ENCODE measurements at regions not wholly inside any gene's neighbourhood (a gene's known extent, or its start where the extent isn't known, plus 50 kb on each side); places are given as distances from the start of the nearest gene placed in this dataset.

DNA sequence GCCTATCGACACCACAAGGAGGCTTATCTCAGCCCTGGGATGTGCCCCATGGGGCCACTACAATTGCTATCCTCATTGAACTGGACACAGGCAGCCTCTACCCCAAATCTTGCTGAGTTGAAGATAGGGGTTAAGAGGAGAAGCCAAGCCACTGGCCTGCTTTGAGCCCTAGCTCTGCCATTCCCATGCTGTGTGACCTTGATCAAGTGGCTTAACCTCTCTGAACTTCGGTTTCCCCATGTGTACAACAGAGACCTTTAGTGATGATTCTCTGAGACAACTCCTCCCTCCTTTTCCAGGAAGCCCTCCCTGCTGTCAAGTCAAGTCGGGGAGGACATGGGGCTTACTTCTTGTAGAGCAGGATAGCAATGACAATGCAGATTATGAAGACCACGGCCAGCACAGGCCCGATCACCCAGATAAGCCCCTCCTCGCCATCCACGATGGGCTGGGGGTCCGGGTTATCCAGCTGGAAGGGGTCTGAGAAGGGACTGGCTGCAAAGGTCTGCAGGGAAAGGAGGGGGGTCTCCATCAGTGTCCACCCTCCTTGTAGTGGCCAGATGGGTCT, 121.6 kb downstream of the PTPRS start:
- peaks cover 77% of the 10 kb centered on the region for H3K36me3 ChIP-seq (ENCODE audit: control insufficient read depth, insufficient read depth, low read length)
- H3K4me3 Mint-ChIP-seq, result no peak overlapping the region
- 95% methylated on average over 5 to 8 of the region's 8 CpGs for WGBS, 2 experiments (ENCODE audit: insufficient coverage in 1 of 2, insufficient read length in 1 of 2)

DNA sequence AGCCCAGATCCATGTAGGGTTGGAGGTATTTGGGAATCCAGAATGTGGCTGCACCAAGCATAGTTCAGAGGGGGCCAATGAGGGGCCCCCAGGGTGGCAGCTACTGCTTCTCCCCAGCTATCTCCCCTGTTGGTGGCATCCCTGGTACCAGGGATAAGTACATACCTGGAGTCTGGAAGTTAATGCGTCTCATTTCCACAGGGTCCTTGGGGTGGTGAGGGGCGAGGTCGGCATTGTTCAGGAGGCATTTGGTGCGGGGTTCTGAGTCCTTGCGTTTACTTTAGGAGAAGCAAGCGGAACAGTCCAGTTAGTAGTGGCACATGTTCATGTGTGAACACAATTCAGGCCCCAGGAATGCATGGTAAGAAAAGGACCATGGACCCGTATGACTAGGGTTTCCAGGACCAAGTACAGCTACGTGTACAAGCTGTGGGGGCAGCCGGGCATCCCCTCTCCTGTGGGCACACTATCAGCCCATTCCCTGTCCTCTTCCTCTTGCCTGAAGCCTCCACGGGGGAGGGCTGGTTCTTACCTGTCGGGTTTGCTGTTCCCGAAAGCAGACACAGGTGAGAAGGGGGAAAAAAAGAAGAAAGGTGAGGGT, 122.3 kb downstream of the PTPRS start:
- Histone ChIP-seq H3K36me3 (ENCODE audit: control insufficient read depth, insufficient read depth, low read length) (peaks cover 84% of the 10 kb centered on the region), H3K27ac (ENCODE audit: low read depth, low read length) (no peak overlapping the region), H3K27me3 (ENCODE audit: control insufficient read depth, insufficient read depth, low read length, poor library complexity, severe bottlenecking) (no peaks in the 10 kb centered on the region), H3K9ac (ENCODE audit: extremely low read depth, low read length, poor library complexity, severe bottlenecking) (no peak overlapping the region), H3K9me3 (ENCODE audit: control insufficient read depth, low read length) (no peaks in the 10 kb centered on the region), H3K4me3 (ENCODE audit: low read length) (no peak overlapping the region), H3K4me1 (ENCODE audit: control insufficient read depth, insufficient read depth, low read length) (no peaks in the 10 kb centered on the region)
- H3K9me3 Mint-ChIP-seq, result peaks cover 3% of the 10 kb centered on the region
- no peaks in the 10 kb centered on the region for H3K27me3 Mint-ChIP-seq (ENCODE audit: insufficient read depth)
- H3K36me3 Mint-ChIP-seq (ENCODE audit: low read depth), result peaks cover 88% of the 10 kb centered on the region
- TF ChIP-seq, protein P1, sequence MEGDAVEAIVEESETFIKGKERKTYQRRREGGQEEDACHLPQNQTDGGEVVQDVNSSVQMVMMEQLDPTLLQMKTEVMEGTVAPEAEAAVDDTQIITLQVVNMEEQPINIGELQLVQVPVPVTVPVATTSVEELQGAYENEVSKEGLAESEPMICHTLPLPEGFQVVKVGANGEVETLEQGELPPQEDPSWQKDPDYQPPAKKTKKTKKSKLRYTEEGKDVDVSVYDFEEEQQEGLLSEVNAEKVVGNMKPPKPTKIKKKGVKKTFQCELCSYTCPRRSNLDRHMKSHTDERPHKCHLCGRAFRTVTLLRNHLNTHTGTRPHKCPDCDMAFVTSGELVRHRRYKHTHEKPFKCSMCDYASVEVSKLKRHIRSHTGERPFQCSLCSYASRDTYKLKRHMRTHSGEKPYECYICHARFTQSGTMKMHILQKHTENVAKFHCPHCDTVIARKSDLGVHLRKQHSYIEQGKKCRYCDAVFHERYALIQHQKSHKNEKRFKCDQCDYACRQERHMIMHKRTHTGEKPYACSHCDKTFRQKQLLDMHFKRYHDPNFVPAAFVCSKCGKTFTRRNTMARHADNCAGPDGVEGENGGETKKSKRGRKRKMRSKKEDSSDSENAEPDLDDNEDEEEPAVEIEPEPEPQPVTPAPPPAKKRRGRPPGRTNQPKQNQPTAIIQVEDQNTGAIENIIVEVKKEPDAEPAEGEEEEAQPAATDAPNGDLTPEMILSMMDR (conservative IDR thresholded peaks at IDR 0.05), result no peak
- H3K27ac Mint-ChIP-seq, result no peak overlapping the region
- no peak for DNase-seq
- no peak overlapping the region for H3K4me3 Mint-ChIP-seq
- no peaks in the 10 kb centered on the region for H3K4me1 Mint-ChIP-seq
- WGBS, 2 experiments (ENCODE audit: insufficient coverage in 1 of 2, insufficient read length in 1 of 2), result 95 to 99% methylated on average over 10 to 12 of the region's 12 CpGs

More for the DNA sequence above, 121.6 kb downstream of the PTPRS start:
- no peaks in the 10 kb centered on the region for H3K9me3 ChIP-seq (ENCODE audit: control insufficient read depth, low read length)
- H3K27ac ChIP-seq (ENCODE audit: low read depth, low read length), result no peak overlapping the region
- no peaks in the 10 kb centered on the region for H3K4me1 Mint-ChIP-seq
- H3K27me3 Mint-ChIP-seq (ENCODE audit: insufficient read depth), result no peaks in the 10 kb centered on the region
- no peak overlapping the region for H3K4me3 ChIP-seq (ENCODE audit: low read length)
- H3K9ac ChIP-seq (ENCODE audit: extremely low read depth, low read length, poor library complexity, severe bottlenecking), result no peak overlapping the region
- H3K27me3 ChIP-seq (ENCODE audit: control insufficient read depth, insufficient read depth, low read length, poor library complexity, severe bottlenecking), result no peaks in the 10 kb centered on the region
- no peaks in the 10 kb centered on the region for H3K4me1 ChIP-seq (ENCODE audit: control insufficient read depth, insufficient read depth, low read length)
- H3K36me3 Mint-ChIP-seq (ENCODE audit: low read depth), result peaks cover 83% of the 10 kb centered on the region
- H3K9me3 Mint-ChIP-seq, result peaks cover 3% of the 10 kb centered on the region
- TF ChIP-seq, protein P1 (conservative IDR thresholded peaks at IDR 0.05), result no peak
- H3K27ac Mint-ChIP-seq, result peak overlapping the region; percentile 67
- DNase-seq, result no peak

DNA sequence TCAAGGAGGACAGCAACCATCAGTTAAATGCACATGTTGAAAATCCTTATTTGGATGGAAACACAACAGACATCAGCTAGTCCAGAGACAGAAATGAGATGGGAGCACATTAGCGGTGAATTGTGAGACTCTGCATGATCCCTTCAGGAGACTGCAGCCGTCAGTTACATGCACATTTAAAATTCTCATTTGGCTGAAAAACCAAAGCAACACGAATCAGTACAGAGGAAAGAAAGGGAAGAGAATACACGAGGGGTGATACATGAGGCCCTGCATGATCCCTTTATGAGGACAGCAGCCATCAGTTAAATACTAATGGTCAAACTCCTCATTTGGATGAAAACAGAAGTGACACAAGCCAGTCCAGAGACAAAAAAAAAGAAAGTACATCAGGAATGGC, 123.4 kb downstream of the PTPRS start:
- TF ChIP-seq, protein P1 (conservative IDR thresholded peaks at IDR 0.05), result no peak
- no peak overlapping the region for H3K4me3 Mint-ChIP-seq
- DNase-seq, result no peak
- no peaks in the 10 kb centered on the region for H3K9me3 ChIP-seq (ENCODE audit: control insufficient read depth, low read length)
- H3K27ac Mint-ChIP-seq, result no peak overlapping the region
- H3K36me3 Mint-ChIP-seq (ENCODE audit: low read depth), result peaks cover 94% of the 10 kb centered on the region
- 98 to 100% methylated on average over 3 to 4 of the region's 4 CpGs for WGBS, 2 experiments (ENCODE audit: insufficient coverage in 1 of 2, insufficient read length in 1 of 2)
- H3K9ac ChIP-seq (ENCODE audit: extremely low read depth, low read length, poor library complexity, severe bottlenecking), result no peak overlapping the region
- H3K4me3 ChIP-seq (ENCODE audit: low read length), result no peak overlapping the region
- peaks cover 94% of the 10 kb centered on the region for H3K36me3 ChIP-seq (ENCODE audit: control insufficient read depth, insufficient read depth, low read length)
- H3K27me3 Mint-ChIP-seq (ENCODE audit: insufficient read depth), result no peaks in the 10 kb centered on the region
- H3K4me1 Mint-ChIP-seq, result no peaks in the 10 kb centered on the region
- no peak overlapping the region for H3K27ac ChIP-seq (ENCODE audit: low read depth, low read length)
- H3K4me1 ChIP-seq (ENCODE audit: control insufficient read depth, insufficient read depth, low read length), result no peaks in the 10 kb centered on the region
- peaks cover 7% of the 10 kb centered on the region for H3K9me3 Mint-ChIP-seq
- no peaks in the 10 kb centered on the region for H3K27me3 ChIP-seq (ENCODE audit: control insufficient read depth, insufficient read depth, low read length, poor library complexity, severe bottlenecking)
